ENCODE measurements at regions not wholly inside any gene's neighbourhood (a gene's known extent, or its start where the extent isn't known, plus 50 kb on each side); places are given as distances from the start of the nearest gene placed in this dataset.

- peak; percentile 18 for TF ChIP-seq CTCF (IDR thresholded peaks at IDR 0.05; ENCODE audit: borderline replicate concordance, extremely low read depth, low read length, poor library complexity, severe bottlenecking)
- TF ChIP-seq EZH2 (IDR thresholded peaks at IDR 0.05; ENCODE audit: borderline replicate concordance, low read depth, low read length, severe bottlenecking), result no peak
These were observed 129.0 kb upstream of the NEO1 start for GRCh38 chr15:72923289-72923688.
